ENCODE measurements at regions not wholly inside any gene's neighbourhood (a gene's known extent, or its start where the extent isn't known, plus 50 kb on each side); places are given as distances from the start of the nearest gene placed in this dataset.
"Not testable (repeated sequence)": the region's sequence is repeated elsewhere in the genome, so short reads cannot be mapped to it uniquely, and the experiment has no call there.

DNA sequence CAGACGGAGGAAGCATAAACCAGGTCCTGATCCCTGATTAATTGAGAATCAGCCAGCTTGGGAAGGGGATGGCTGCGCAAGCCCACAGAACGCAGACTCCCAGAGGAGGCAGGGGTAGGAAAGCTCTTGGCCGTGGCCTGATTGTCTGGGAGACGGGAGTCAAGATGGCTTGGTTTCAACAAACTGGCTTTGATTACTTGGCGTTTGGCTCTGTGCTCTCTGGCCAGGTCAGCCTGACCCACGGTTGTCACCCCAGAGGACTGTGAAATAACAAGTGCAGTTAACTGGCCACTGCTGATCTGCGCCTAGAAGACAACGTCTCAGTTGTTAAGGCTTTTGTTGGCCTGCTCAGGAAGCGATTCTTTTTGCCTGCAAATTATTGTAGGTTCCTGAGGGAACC is 387.0 kb upstream of the PROK2 start:
- Mint-ChIP-seq H3K36me3 (no peaks in the 10 kb centered on the region), H3K4me3 (no peak overlapping the region), H3K4me1 (peaks cover 5% of the 10 kb centered on the region), H3K27me3 (peaks cover 38% of the 10 kb centered on the region), H3K27ac (no peak overlapping the region), H3K9me3 (no peaks in the 10 kb centered on the region)
- DNase-seq: no peak

DNA sequence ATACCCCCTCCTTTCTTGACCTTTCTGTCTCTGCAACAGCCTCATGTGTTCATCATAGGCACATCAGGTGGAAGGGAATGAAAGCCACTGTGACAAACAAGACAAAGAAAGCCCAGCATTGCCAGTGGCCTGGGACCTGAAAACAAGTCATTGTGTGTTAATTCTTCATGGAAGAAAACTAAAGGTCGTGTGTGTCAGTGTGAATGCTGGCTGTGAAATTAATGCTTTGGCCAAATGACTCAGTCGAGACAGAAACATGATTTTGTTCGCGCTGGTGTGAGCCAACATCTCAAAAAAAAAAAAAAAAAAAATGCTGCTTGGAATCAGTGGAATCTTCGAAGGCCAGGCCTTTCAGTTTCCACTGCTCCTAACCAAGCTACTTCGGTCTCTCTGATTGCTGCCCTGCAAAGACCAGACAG is 386.5 kb upstream of the PROK2 start:
- Mint-ChIP-seq H3K9me3 (no peaks in the 10 kb centered on the region), H3K4me3 (no peak overlapping the region), H3K4me1 (peaks cover under 1% of the 10 kb centered on the region), H3K27ac (no peak overlapping the region), H3K36me3 (no peaks in the 10 kb centered on the region), H3K27me3 (peaks cover 34% of the 10 kb centered on the region)
- DNase-seq: no peak

- Mint-ChIP-seq H3K27ac (no peak overlapping the region), H3K4me3 (no peak overlapping the region), H3K9me3 (no peaks in the 10 kb centered on the region), H3K27me3 (peaks cover 20% of the 10 kb centered on the region), H3K36me3 (no peaks in the 10 kb centered on the region), H3K4me1 (no peaks in the 10 kb centered on the region)
- DNase-seq: no peak
Measured at GRCh38 chr3:72169561-72170472, 384.9 kb upstream of the PROK2 start.

- Mint-ChIP-seq H3K4me3 (no peak overlapping the region), H3K27ac (no peak overlapping the region), H3K36me3 (no peaks in the 10 kb centered on the region), H3K4me1 (no peaks in the 10 kb centered on the region), H3K9me3 (no peaks in the 10 kb centered on the region), H3K27me3 (peaks cover 13% of the 10 kb centered on the region)
- no peak for DNase-seq
Measured at GRCh38 chr3:72169120-72169519, 384.2 kb upstream of the PROK2 start.

- no peaks in the 10 kb centered on the region for H3K4me1 Mint-ChIP-seq
- H3K27ac Mint-ChIP-seq: no peak overlapping the region
- H3K4me3 Mint-ChIP-seq: no peak overlapping the region
- H3K9me3 Mint-ChIP-seq: no peaks in the 10 kb centered on the region
- H3K36me3 Mint-ChIP-seq: no peaks in the 10 kb centered on the region
- no peak for DNase-seq
- no peaks in the 10 kb centered on the region for H3K27me3 Mint-ChIP-seq
Measured at GRCh38 chr3:72165808-72166207, 380.9 kb upstream of the PROK2 start.

DNA sequence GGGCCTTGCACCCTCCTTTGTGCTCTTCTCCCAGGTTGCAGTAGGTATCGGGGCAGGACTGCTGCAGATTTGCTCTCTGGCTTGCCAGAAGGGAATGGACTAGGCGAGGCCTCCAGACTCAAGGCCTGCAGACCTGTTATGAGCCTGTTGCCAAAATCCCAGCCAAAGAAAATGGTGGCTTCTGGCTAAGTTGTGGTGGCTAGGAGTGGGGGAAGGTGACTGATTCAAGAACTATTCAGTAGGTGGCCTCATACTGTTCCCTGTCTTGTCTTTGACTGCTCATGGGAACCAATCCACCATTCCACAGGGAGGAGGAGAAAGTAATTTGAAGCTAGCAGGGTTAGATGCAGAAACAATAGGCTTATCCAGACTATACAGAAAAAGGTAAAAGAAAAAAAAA is 380.4 kb upstream of the PROK2 start:
- DNase-seq: no peak
- Mint-ChIP-seq H3K27me3 (no peaks in the 10 kb centered on the region), H3K4me1 (no peaks in the 10 kb centered on the region), H3K27ac (no peak overlapping the region), H3K9me3 (no peaks in the 10 kb centered on the region), H3K4me3 (no peak overlapping the region), H3K36me3 (no peaks in the 10 kb centered on the region)

DNA sequence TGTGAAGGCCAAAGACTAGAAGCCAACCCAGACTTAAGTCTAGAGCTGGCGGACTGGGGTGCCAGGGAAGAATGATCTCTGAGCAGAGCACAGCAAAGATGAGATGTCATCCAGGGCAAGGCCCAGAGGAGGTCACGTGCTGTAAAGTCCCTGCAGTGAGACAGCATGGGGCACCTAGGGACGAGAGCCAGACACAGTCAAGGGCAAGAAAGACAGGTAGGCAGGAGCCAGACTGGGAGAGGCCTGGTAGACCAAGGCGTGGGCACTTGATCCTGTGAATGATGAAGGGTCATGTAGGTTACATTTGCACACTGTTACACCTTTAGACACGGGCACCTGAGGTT is 379.7 kb upstream of the PROK2 start:
- Mint-ChIP-seq H3K27ac (no peak overlapping the region), H3K4me3 (no peak overlapping the region), H3K4me1 (no peaks in the 10 kb centered on the region), H3K9me3 (no peaks in the 10 kb centered on the region), H3K27me3 (no peaks in the 10 kb centered on the region), H3K36me3 (no peaks in the 10 kb centered on the region)
- DNase-seq: no peak

- no peaks in the 10 kb centered on the region for H3K9me3 Mint-ChIP-seq
- no peak overlapping the region for H3K27ac Mint-ChIP-seq
- H3K4me3 Mint-ChIP-seq: no peak overlapping the region
- no peaks in the 10 kb centered on the region for H3K4me1 Mint-ChIP-seq
- H3K27me3 Mint-ChIP-seq: no peaks in the 10 kb centered on the region
- H3K36me3 Mint-ChIP-seq: no peaks in the 10 kb centered on the region
- no peak for DNase-seq
Measured at GRCh38 chr3:72163809-72164634, 379.1 kb upstream of the PROK2 start.

GRCh38 chr3:72162649-72163184 is 377.8 kb upstream of the PROK2 start:
- Mint-ChIP-seq H3K9me3 (no peaks in the 10 kb centered on the region), H3K36me3 (no peaks in the 10 kb centered on the region), H3K4me1 (peaks cover 2% of the 10 kb centered on the region), H3K4me3 (no peak overlapping the region), H3K27me3 (no peaks in the 10 kb centered on the region), H3K27ac (no peak overlapping the region)
- DNase-seq: no peak

GRCh38 chr3:72161881-72162595 is 377.1 kb upstream of the PROK2 start:
- no peaks in the 10 kb centered on the region for H3K36me3 Mint-ChIP-seq
- H3K9me3 Mint-ChIP-seq: no peaks in the 10 kb centered on the region
- H3K4me3 Mint-ChIP-seq: no peak overlapping the region
- H3K27me3 Mint-ChIP-seq: no peaks in the 10 kb centered on the region
- H3K27ac Mint-ChIP-seq: no peak overlapping the region
- peaks cover 2% of the 10 kb centered on the region for H3K4me1 Mint-ChIP-seq
- no peak for DNase-seq

GRCh38 chr3:72161285-72161684 is 376.3 kb upstream of the PROK2 start:
- H3K36me3 Mint-ChIP-seq, H3K4me1 Mint-ChIP-seq, H3K9me3 Mint-ChIP-seq: not testable (repeated sequence)

DNA sequence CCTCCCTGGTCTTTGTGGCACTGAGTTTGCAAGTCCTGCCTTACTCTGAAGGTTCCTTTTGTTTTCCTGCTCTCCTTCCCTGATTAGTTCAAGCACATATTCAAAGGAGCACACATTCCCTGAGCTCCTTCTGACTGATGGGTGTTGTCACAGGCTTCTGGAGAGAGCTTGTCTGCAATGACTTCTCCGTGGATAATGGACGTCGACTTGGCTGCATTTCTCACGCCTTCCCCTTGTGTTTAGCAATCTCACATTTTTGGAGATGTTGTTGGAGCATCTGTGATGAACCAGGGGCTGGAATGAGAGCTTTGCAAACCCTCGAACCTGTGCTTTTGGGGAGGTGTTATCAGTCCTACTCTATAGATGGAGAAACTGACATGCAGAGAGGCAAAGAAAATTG is 375.4 kb upstream of the PROK2 start:
- H3K36me3 Mint-ChIP-seq: no peaks in the 10 kb centered on the region
- no peaks in the 10 kb centered on the region for H3K27me3 Mint-ChIP-seq
- H3K9me3 Mint-ChIP-seq: no peaks in the 10 kb centered on the region
- H3K4me1 Mint-ChIP-seq: peaks cover 2% of the 10 kb centered on the region
- no peak overlapping the region for H3K27ac Mint-ChIP-seq
- DNase-seq: no peak
- no peak overlapping the region for H3K4me3 Mint-ChIP-seq

More at GRCh38 chr3:72161285-72161684, 376.3 kb upstream of the PROK2 start:
- H3K27me3 Mint-ChIP-seq, DNase-seq, H3K27ac Mint-ChIP-seq, H3K4me3 Mint-ChIP-seq: not testable (repeated sequence)

DNA sequence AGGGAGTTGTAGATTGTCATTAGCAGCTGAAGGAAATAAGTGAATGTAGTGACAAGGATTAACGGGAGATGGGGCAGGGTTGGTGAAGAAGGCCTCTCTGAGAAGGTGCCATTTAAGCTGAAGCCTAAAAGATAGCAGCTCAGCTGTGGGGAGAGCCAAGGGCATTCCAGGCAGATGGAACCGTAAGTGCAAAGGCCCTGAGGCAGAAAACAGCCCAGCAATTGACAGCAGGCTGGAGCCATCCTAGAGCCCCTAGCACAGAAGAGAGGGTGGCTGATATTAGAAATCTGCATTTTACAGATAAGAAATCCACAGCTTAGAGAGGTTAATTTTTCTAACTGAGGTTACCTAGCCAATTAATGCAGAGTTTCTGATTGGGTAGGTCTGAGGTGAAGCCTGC is 374.5 kb upstream of the PROK2 start:
- H3K27ac Mint-ChIP-seq: no peak overlapping the region
- DNase-seq: no peak
- H3K9me3 Mint-ChIP-seq: no peaks in the 10 kb centered on the region
- no peaks in the 10 kb centered on the region for H3K36me3 Mint-ChIP-seq
- peaks cover 3% of the 10 kb centered on the region for H3K27me3 Mint-ChIP-seq
- no peak overlapping the region for H3K4me3 Mint-ChIP-seq
- H3K4me1 Mint-ChIP-seq: peaks cover 2% of the 10 kb centered on the region

GRCh38 chr3:72158639-72159326 is 373.8 kb upstream of the PROK2 start:
- peaks cover 5% of the 10 kb centered on the region for H3K27me3 Mint-ChIP-seq
- H3K36me3 Mint-ChIP-seq: no peaks in the 10 kb centered on the region
- H3K27ac Mint-ChIP-seq: no peak overlapping the region
- H3K9me3 Mint-ChIP-seq: no peaks in the 10 kb centered on the region
- DNase-seq: no peak
- H3K4me3 Mint-ChIP-seq: no peak overlapping the region
- H3K4me1 Mint-ChIP-seq: peaks cover 2% of the 10 kb centered on the region

Measured in activated naive CD8-positive, alpha-beta T cell treated with anti-CD3 and anti-CD28 coated beads for 36 hours (primary cell).